A673 (cell line): ENCODE measurements at regions not wholly inside any gene's neighbourhood (a gene's known extent, or its start where the extent isn't known, plus 50 kb on each side); places are given as distances from the start of the nearest gene placed in this dataset.

Experiments
- EZH2 ChIP-seq: fragments of 200-600 bp; sonication (generic); IDR thresholded peaks from 2 replicates; pipeline ENCODE4 v1.6.1; 2017; ENCODE audit warnings: borderline replicate concordance, low read depth, mild to moderate bottlenecking, mixed read lengths, antibody characterized with exemption, low read length; ENCODE audit not compliant: poor library complexity, severe bottlenecking
- TF ChIP-seq, protein P1 (sequence below): fragments of 300-800, 200-600 bp; sonication (generic); conservative IDR thresholded peaks from 2 replicates; pipeline ENCODE4 v1.5.1; 2017; ENCODE audit warnings: low read depth, mild to moderate bottlenecking, antibody characterized with exemption, low read length, moderate library complexity, mixed read lengths

DNA sequence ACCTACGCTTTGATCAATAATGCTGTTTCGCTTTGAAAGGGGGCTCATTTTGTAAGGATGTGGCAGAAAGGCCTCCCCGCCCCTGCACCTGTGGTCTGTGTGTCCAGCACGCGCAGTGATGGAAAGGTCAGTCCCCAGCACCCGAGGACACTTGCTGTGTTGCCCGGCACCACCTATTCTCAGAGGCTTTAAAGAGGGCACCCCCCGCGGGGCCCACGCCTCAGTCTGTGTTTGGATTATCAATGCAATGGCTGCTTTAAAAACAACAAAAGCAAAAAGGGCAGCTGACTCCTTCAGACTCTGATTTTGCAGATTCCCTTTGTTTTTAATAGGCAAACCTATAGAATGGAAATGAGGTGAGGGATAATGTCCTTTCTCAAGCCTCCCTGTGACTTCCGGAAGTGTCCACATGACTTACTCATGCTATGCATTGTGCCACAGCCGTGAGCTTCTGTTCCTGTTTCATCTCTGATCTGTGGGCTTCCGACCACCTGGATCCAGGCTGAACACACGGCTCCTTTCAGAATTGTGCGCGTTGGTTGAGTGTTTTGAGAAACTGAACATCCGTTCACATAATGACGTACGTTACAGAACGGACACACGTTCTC, 416.2 kb downstream of the IRX2 start:
- TF ChIP-seq, protein P1, sequence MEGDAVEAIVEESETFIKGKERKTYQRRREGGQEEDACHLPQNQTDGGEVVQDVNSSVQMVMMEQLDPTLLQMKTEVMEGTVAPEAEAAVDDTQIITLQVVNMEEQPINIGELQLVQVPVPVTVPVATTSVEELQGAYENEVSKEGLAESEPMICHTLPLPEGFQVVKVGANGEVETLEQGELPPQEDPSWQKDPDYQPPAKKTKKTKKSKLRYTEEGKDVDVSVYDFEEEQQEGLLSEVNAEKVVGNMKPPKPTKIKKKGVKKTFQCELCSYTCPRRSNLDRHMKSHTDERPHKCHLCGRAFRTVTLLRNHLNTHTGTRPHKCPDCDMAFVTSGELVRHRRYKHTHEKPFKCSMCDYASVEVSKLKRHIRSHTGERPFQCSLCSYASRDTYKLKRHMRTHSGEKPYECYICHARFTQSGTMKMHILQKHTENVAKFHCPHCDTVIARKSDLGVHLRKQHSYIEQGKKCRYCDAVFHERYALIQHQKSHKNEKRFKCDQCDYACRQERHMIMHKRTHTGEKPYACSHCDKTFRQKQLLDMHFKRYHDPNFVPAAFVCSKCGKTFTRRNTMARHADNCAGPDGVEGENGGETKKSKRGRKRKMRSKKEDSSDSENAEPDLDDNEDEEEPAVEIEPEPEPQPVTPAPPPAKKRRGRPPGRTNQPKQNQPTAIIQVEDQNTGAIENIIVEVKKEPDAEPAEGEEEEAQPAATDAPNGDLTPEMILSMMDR, result no peak
- TF ChIP-seq EZH2, result no peak
